Neuronal stem cell (in vitro differentiated cells): ENCODE measurements at regions not wholly inside any gene's neighbourhood (a gene's known extent, or its start where the extent isn't known, plus 50 kb on each side); places are given as distances from the start of the nearest gene placed in this dataset.

Experiments
- DNase-seq: peaks from one replicate; pipeline ENCODE4 v3.0.0-alpha.2; 2013; ENCODE audit warnings: low spot score
- H2AFZ ChIP-seq: one replicate; pipeline ENCODE4 v1.6.1; 2013; ENCODE audit warnings: mild to moderate bottlenecking, low read length, inconsistent platforms
- H2AK5ac ChIP-seq: 2 replicates; pipeline ENCODE4 v1.6.1; 2013; ENCODE audit warnings: low read depth, mild to moderate bottlenecking, inconsistent platforms, low read length, moderate library complexity, mixed read lengths
- H2BK120ac ChIP-seq: 2 replicates; pipeline ENCODE4 v1.6.1; 2013; ENCODE audit warnings: low read depth, mild to moderate bottlenecking, inconsistent platforms, low read length, moderate library complexity, mixed read lengths
- H2BK12ac ChIP-seq: one replicate; pipeline ENCODE4 v1.6.1; 2013; ENCODE audit warnings: low read length, inconsistent platforms
- H2BK15ac ChIP-seq: 2 replicates; pipeline ENCODE4 v1.6.1; 2013; ENCODE audit warnings: mild to moderate bottlenecking, low read length, inconsistent platforms, mixed read lengths
- H2BK5ac ChIP-seq: one replicate; pipeline ENCODE4 v1.6.1; 2013; ENCODE audit warnings: inconsistent platforms, mild to moderate bottlenecking, low read length, moderate library complexity
- H3K14ac ChIP-seq: one replicate; pipeline ENCODE4 v1.6.1; 2013; ENCODE audit warnings: low read length, inconsistent platforms
- H3K18ac ChIP-seq: 2 replicates; pipeline ENCODE4 v1.6.1; 2013; ENCODE audit warnings: low read length, inconsistent platforms
- H3K23ac ChIP-seq: 2 replicates; pipeline ENCODE4 v1.6.1; 2013; ENCODE audit warnings: low read depth, mild to moderate bottlenecking, mixed read lengths, low read length, inconsistent platforms; ENCODE audit not compliant: poor library complexity
- H3K27ac ChIP-seq: replicated peaks from 3 replicates; pipeline ENCODE4 v1.5.1; 2013; ENCODE audit warnings: low read length, inconsistent platforms
- H3K27me3 ChIP-seq, 3 experiments: 2 replicates each; pipeline ENCODE4 v1.6.1; 2013; ENCODE audit warnings: low read length in 3 of 3, mild to moderate bottlenecking in 2 of 3, inconsistent platforms in 1 of 3, low read depth in 1 of 3, mixed read lengths in 1 of 3, moderate library complexity in 1 of 3; ENCODE audit not compliant: control insufficient read depth in 3 of 3, insufficient read depth in 3 of 3
- H3K36me3 ChIP-seq, 2 donors: replicated peaks in 1 of 2; 2 replicates each; pipeline ENCODE4 v1.6.1; 2013; ENCODE audit warnings: low read length in 2 of 2; ENCODE audit not compliant: control insufficient read depth in 2 of 2, insufficient read depth in 2 of 2
- H3K4ac ChIP-seq: 2 replicates; pipeline ENCODE4 v1.6.1; 2013; ENCODE audit warnings: inconsistent platforms, mild to moderate bottlenecking, low read length, moderate library complexity
- H3K4me1 ChIP-seq, 2 donors: 1 replicate in 1 of 2; 2 replicates in 1 of 2; pipeline ENCODE4 v1.6.1; 2013; ENCODE audit warnings: low read length in 2 of 2, low read depth in 1 of 2; ENCODE audit not compliant: control insufficient read depth in 2 of 2, insufficient read depth in 1 of 2
- H3K4me2 ChIP-seq: one replicate; pipeline ENCODE4 v1.6.1; 2013; ENCODE audit warnings: mild to moderate bottlenecking, low read length, inconsistent platforms; ENCODE audit not compliant: insufficient read depth, poor library complexity, severe bottlenecking
- H3K4me3 ChIP-seq, 2 donors: 2 replicates each; pipeline ENCODE4 v1.5.1; 2013; ENCODE audit warnings: low read length in 2 of 2, mild to moderate bottlenecking in 2 of 2, inconsistent platforms in 1 of 2, moderate library complexity in 1 of 2
- H3K79me1 ChIP-seq: one replicate; pipeline ENCODE4 v1.6.1; 2013; ENCODE audit warnings: low read depth, mild to moderate bottlenecking, inconsistent platforms, low read length, moderate library complexity
- H3K9ac ChIP-seq: one replicate; pipeline ENCODE4 v1.6.1; 2013; ENCODE audit warnings: mild to moderate bottlenecking, low read depth, low read length, inconsistent platforms; ENCODE audit not compliant: poor library complexity
- H3K9me3 ChIP-seq, 2 donors: replicated peaks in 1 of 2; 2 replicates each; pipeline versions ENCODE3 to v1.6.1; 2013; ENCODE audit warnings: low read length in 2 of 2, mild to moderate bottlenecking in 2 of 2, inconsistent platforms in 1 of 2, low read depth in 1 of 2, mixed read lengths in 1 of 2, moderate library complexity in 1 of 2; ENCODE audit not compliant: control insufficient read depth in 2 of 2, insufficient read depth in 1 of 2
- H4K8ac ChIP-seq: one replicate; pipeline ENCODE4 v1.6.1; 2013; ENCODE audit warnings: low read depth, mild to moderate bottlenecking, inconsistent platforms, low read length, moderate library complexity
- H4K91ac ChIP-seq: one replicate; pipeline ENCODE4 v1.6.1; 2013; ENCODE audit warnings: low read length, low read depth, mild to moderate bottlenecking, inconsistent platforms; ENCODE audit not compliant: poor library complexity
- WGBS, 2 donors: extraction: QIAGEN DNeasy Blood & Tissue Kit; methylation state at CpG; one replicate each; pipeline ENCODE4 v1.1.7; 2013; ENCODE audit warnings: missing lambda C conversion rate in 2 of 2, mixed read lengths in 1 of 2; ENCODE audit not compliant: insufficient read length in 2 of 2, insufficient replicate concordance in 1 of 2; ENCODE audit errors: extremely low coverage in 2 of 2; 5-methylcytosine and 5-hydroxymethylcytosine counted together

- no CpG with 5 or more reads among the region's 6 CpGs for WGBS, 2 donors
Measured at GRCh38 chr13:85562282-85562681, 236.9 kb downstream of the SLITRK6 start.

DNA sequence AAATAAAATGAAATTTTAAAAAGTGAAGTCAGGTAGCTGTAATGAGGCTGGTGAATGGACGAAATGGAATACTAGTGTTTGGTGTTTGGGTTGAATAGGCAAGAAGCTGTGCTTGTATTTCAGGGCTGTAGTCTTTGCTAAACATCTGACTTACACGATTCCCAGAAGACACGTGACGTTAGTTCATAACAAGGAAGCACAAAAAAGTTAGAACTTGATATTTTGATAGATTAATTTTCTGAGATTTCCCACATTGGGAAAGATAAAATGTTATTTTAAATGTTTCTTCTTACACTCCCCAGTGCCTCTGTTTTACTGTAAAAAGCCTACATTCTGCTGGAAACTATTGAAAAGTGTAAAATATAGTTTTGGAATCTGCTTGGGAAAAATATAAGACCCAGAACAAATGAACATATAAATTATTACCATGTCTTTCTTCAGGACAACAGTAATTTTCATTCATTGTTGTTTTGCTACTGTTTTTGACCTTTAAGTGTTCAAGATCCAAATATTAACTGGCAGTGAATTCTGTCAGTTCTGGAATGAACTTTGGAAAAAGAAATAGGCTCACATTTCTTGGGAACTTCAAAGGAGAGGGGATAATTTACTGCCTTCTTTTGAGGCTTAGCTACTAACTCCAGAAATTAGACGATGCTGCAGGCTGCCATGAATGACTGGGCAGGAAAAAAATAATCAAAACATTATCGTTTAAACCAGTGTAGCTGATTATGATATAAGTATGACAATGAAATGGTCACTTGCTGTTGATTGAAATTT lies 241.3 kb downstream of the SLITRK6 start:
- Histone ChIP-seq H4K91ac (no peak overlapping the region), H3K36me3 (no peaks in the 10 kb centered on the region), H3K27ac (no peak overlapping the region), H3K79me1 (no peaks in the 10 kb centered on the region), H3K27me3 (no peaks in the 10 kb centered on the region), H2BK15ac (no peak overlapping the region), H3K9me3 (no peaks in the 10 kb centered on the region), H3K9ac (no peak overlapping the region), H2AFZ (no peak overlapping the region), H3K4me1 (no peaks in the 10 kb centered on the region), H4K8ac (no peak overlapping the region), H3K23ac (no peak overlapping the region), H3K4me2 (no peak overlapping the region), H3K4ac (no peak overlapping the region), H2BK5ac (no peak overlapping the region), H3K4me3 (no peak overlapping the region), H2AK5ac (no peak overlapping the region), H2BK12ac (no peak overlapping the region), H2BK120ac (no peak overlapping the region), H3K14ac (no peak overlapping the region), H3K18ac (no peak overlapping the region)
- no CpG with 5 or more reads among the region's 6 CpGs for WGBS, 2 donors
- no peak for DNase-seq

More at GRCh38 chr13:85562282-85562681, 236.9 kb downstream of the SLITRK6 start:
- Histone ChIP-seq H3K27ac (no peak overlapping the region), H3K23ac (no peak overlapping the region), H2AK5ac (no peak overlapping the region), H3K4me1 (no peaks in the 10 kb centered on the region), H3K9me3 (no peaks in the 10 kb centered on the region), H3K36me3 (no peaks in the 10 kb centered on the region), H4K91ac (no peak overlapping the region), H4K8ac (no peak overlapping the region), H3K27me3 (no peaks in the 10 kb centered on the region), H3K4ac (no peak overlapping the region), H3K18ac (no peak overlapping the region), H2BK120ac (no peak overlapping the region), H2BK15ac (no peak overlapping the region), H3K9ac (no peak overlapping the region), H3K4me2 (no peak overlapping the region), H2BK12ac (no peak overlapping the region), H2AFZ (no peak overlapping the region), H3K79me1 (no peaks in the 10 kb centered on the region), H2BK5ac (no peak overlapping the region), H3K4me3 (no peak overlapping the region), H3K14ac (no peak overlapping the region)
- DNase-seq = no peak

DNA sequence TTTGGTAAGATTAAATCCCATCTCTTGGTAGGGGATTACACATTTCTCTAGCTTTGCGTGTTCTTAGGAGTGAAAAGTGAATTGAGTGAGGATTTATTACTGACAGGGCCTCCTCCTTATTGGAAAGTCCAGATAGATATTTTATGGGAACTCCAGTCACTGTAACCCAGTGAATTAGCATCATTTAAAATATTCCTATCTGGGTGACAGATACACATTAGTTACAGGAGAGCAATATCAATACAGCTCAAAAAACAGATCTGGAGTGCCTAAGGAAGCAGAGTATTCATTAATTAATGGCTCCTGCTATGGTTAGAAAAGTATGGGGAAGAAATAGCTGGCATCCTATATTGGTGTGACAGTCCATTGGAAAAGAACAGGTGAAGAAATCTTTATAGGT lies 248.2 kb downstream of the SLITRK6 start:
- Histone ChIP-seq H3K36me3 (no peaks in the 10 kb centered on the region), H3K27ac (no peak overlapping the region), H4K8ac (no peak overlapping the region), H3K14ac (no peak overlapping the region), H3K18ac (no peak overlapping the region), H2BK120ac (no peak overlapping the region), H3K79me1 (no peaks in the 10 kb centered on the region), H3K4me3 (no peak overlapping the region), H2BK15ac (no peak overlapping the region), H3K9me3 (peaks cover 0 to 3% of the 10 kb centered on the region in 2 donors), H4K91ac (no peak overlapping the region), H3K9ac (no peak overlapping the region), H3K27me3 (no peaks in the 10 kb centered on the region), H3K4me2 (no peak overlapping the region), H3K4me1 (no peaks in the 10 kb centered on the region), H2AFZ (no peak overlapping the region), H3K23ac (no peak overlapping the region), H3K4ac (no peak overlapping the region), H2BK5ac (no peak overlapping the region), H2BK12ac (no peak overlapping the region), H2AK5ac (no peak overlapping the region)
- WGBS, 2 donors = no CpG with 5 or more reads among the region's 1 CpG
- DNase-seq = no peak

GRCh38 chr13:85549819-85550218 lies 249.4 kb downstream of the SLITRK6 start:
- no peak overlapping the region for H4K91ac ChIP-seq
- DNase-seq = no peak
- no peak overlapping the region for H3K23ac ChIP-seq
- no peaks in the 10 kb centered on the region for H3K36me3 ChIP-seq
- no peak overlapping the region for H2BK15ac ChIP-seq
- no peaks in the 10 kb centered on the region for H3K4me1 ChIP-seq
- H2AFZ ChIP-seq = no peak overlapping the region
- no peaks in the 10 kb centered on the region for H3K79me1 ChIP-seq
- H2AK5ac ChIP-seq = no peak overlapping the region
- H3K9ac ChIP-seq = no peak overlapping the region
- H3K27ac ChIP-seq = no peak overlapping the region
- no peak overlapping the region for H3K14ac ChIP-seq
- H2BK120ac ChIP-seq = no peak overlapping the region
- no peak overlapping the region for H3K4me2 ChIP-seq
- no peaks in the 10 kb centered on the region for H3K27me3 ChIP-seq
- no CpG with 5 or more reads among the region's 2 CpGs for WGBS, 2 donors
- H4K8ac ChIP-seq = peak overlapping the region; percentile 56
- no peak overlapping the region for H3K18ac ChIP-seq
- H3K4me3 ChIP-seq = no peak overlapping the region
- H2BK12ac ChIP-seq = no peak overlapping the region
- no peak overlapping the region for H2BK5ac ChIP-seq
- peaks cover 0 to 3% of the 10 kb centered on the region in 2 donors for H3K9me3 ChIP-seq
- no peak overlapping the region for H3K4ac ChIP-seq
